A673 (cell line): ENCODE measurements at regions not wholly inside any gene's neighbourhood (a gene's known extent, or its start where the extent isn't known, plus 50 kb on each side); places are given as distances from the start of the nearest gene placed in this dataset.

Experiments
- EZH2 ChIP-seq: fragments of 200-600 bp; sonication (generic); IDR thresholded peaks from 2 replicates; pipeline ENCODE4 v1.6.1; 2017; ENCODE audit warnings: borderline replicate concordance, low read depth, mild to moderate bottlenecking, mixed read lengths, antibody characterized with exemption, low read length; ENCODE audit not compliant: poor library complexity, severe bottlenecking
- TF ChIP-seq, protein P1 (sequence below): fragments of 300-800, 200-600 bp; sonication (generic); conservative IDR thresholded peaks from 2 replicates; pipeline ENCODE4 v1.5.1; 2017; ENCODE audit warnings: low read depth, mild to moderate bottlenecking, antibody characterized with exemption, low read length, moderate library complexity, mixed read lengths

DNA sequence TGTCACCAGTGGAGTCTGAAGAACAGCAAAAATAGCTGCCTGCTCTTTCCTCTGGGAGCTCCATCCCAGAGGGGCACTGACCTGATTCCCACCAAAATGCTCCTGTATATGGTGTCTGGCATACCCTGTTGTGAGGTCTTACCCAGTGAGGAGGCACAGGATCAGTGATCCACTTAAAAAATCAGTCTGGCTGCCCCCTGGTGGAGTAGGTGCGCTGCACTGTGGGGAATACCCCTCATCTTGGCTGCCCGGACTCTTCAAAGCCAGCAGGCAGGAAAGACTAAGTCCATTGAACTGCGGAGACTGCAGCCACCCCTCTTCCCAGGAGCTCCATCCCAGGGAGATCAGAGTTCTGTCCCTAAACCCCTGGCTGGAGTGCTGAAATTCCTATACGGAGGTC is 230.9 kb upstream of the HTR1E start:
- TF ChIP-seq, protein P1, sequence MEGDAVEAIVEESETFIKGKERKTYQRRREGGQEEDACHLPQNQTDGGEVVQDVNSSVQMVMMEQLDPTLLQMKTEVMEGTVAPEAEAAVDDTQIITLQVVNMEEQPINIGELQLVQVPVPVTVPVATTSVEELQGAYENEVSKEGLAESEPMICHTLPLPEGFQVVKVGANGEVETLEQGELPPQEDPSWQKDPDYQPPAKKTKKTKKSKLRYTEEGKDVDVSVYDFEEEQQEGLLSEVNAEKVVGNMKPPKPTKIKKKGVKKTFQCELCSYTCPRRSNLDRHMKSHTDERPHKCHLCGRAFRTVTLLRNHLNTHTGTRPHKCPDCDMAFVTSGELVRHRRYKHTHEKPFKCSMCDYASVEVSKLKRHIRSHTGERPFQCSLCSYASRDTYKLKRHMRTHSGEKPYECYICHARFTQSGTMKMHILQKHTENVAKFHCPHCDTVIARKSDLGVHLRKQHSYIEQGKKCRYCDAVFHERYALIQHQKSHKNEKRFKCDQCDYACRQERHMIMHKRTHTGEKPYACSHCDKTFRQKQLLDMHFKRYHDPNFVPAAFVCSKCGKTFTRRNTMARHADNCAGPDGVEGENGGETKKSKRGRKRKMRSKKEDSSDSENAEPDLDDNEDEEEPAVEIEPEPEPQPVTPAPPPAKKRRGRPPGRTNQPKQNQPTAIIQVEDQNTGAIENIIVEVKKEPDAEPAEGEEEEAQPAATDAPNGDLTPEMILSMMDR = no peak
- TF ChIP-seq EZH2 = no peak
